HG03196 (cell line): ENCODE measurements at regions not wholly inside any gene's neighbourhood (a gene's known extent, or its start where the extent isn't known, plus 50 kb on each side); places are given as distances from the start of the nearest gene placed in this dataset.
"Not testable (repeated sequence)": the region's sequence is repeated elsewhere in the genome, so short reads cannot be mapped to it uniquely, and the experiment has no call there.

ENCODE experiments used
- ATAC-seq: cut with Tn5 transposase; IDR thresholded peaks from one replicate; pipeline ENCODE4 v1.9.1; 2021; ENCODE audit not compliant: unreplicated experiment

DNA sequence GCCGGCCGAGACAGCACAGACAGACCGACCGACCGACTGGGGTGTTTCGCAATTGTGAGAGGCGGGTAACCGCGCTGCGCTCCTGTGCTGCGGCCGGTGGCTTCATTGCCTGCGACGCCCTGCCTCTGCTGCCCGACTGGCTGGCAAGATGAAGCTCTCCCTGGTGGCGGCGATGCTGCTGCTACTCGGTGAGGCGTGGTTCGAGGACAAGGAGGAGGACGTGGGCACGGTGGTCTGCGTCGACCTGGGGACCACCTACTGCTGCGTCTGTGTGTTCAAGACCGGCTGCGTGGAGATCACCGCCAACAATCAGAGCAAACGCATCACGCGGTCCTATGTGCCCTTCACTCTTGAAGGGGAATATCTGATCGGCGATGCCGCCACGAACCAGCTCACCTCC lies 565.7 kb upstream of the SMIM31 start:
- ATAC-seq, result no peak

DNA sequence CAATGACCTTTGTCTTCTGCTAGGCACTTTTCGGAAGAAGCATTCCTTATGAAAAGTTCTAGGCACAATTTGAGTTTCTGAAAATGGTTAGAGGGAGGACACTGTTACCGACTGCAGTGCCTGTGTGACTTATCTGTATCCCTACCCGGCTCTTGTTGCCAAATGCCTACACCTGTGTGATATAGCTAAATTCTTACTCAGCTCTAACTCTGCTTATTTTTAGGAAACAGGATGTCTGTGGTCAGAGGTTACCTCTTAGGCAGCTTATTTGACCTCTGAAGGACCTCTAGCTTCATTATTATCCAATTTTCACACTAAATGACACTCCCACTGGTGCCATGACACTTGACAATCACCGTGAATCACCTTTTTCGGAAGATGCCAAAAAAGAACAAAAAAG lies 561.1 kb upstream of the SMIM31 start:
- ATAC-seq, result no peak

DNA sequence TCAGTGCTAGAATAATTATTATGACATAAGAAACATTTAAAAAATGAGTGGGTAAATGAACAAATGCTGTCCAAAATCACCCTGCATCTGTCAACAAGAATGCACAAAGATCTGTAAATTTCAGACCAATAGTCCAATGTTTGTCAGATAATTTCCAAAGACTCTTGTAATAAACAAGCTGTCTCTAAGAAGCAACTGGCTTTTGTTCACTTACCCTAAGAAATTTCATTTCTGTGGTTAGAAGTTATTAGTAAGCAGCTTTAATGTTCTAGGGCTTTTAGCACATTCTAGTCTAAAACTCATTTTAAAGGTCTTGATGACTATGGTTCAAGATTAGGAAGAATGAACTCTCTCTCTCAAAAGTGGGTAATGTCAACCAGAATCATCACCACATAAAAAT lies 560.3 kb upstream of the SMIM31 start:
- ATAC-seq, result no peak

DNA sequence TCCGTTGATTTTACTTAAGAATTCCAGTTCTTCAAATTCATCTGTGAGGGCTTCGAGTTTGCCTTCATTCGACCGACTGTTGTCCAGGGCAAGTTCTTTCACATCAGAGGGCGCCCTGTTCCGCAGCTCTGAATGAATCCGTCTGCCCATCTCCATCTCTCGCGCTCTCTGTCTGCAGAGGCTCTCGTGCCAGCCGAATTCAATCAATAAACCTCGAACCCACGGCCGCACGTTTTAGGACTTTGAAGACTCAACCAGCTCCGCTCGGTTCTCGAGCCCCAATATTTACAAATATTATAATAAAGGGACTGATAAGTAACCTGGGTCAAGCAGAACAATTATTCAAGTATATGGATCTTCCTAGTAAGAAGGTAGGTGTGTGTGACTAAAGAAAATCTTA lies 556.4 kb upstream of the SMIM31 start:
- no peak for ATAC-seq

DNA sequence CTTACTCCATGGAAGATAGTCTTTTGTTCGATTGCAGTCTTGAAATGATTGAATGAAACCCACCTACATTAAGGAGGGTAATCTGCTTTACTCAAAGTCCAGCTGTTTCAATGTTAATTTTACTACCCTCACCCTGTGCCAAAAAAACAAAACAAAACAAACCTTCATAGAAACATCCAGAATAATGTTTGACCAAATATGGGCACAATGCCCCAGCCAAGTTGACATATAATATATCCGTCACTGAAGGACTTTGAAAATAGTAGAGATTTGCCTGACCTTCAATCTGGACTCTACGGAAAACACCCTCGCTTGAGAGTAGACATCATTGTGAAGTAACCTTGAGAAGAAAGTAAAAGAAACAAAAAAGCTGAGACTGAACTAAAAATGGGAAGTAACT lies 550.5 kb upstream of the SMIM31 start:
- ATAC-seq, result no peak

DNA sequence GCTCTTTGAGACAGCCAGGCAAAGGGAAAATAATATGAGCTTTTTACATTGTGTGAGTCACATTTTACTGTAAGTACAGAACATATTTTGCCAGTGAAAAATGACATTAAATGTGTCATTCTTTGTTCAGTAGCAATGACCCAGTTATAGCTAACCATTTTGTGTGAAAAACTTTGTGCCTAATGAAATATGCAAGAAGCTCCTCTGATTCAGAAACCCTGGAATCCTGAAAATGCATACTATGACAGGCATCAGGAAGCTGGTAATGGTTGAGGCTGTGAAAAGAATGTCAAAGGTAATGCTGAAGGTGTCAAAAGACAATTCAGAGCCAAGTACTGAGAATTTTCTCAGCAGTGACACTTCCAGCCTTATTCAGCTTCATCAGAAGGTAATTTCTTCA lies 549.5 kb upstream of the SMIM31 start:
- ATAC-seq, result no peak

DNA sequence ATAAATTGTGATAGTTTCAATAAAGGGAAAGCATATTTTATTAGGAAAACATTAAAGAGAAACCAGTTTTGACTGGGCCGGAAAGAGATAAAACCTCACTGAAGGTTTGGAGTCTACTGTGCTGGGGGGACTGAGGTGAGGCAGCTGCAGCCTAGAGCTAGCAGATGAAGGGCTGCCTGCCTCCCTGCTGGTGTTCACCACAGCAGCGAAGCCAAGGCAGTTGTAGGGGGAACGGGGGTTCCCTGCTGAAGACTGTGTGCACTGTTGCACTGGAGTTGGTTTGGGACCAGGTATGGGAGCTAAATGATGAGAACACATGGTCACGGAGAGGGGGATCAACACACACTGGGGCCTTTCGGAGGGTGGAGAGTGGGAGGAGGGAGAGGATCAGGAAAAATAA lies 546.5 kb upstream of the SMIM31 start:
- no peak for ATAC-seq

DNA sequence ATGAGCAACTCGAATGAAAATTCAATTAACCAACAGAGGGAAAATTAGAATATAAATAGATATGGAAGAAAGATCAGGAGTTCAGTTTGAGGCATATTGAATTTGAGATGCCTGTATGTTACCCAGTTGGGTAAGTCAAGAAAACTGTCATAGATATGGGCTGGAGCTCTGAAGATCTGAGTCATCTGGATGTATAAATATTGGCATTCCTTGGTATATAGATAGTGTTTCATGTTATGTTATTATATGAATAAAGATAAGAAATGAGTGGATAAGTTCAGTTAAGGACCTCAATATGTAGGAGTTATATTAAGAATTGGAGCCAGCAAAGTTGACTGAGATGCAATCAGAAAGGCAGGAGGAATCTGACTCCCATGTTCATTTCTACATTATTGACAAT lies 543.6 kb upstream of the SMIM31 start:
- no peak for ATAC-seq

DNA sequence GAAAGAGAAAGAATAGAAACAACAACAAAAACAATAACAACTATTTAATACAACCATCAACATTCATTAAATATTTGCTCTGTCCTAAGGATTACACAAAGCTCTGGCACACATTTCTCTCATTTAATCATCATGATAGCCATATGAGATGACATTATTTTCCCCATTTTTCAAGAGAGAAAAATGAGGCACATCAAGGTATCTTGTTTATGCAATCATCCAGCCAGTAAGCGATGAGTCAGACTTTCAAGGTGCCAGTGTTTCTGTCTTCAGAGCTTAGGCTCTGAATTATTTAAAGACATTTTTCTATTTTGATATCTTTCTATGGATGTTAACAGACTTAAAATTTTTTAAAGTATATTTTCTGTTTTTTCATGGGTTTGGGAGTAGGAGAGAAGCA lies 541.8 kb upstream of the SMIM31 start:
- ATAC-seq, result no peak

DNA sequence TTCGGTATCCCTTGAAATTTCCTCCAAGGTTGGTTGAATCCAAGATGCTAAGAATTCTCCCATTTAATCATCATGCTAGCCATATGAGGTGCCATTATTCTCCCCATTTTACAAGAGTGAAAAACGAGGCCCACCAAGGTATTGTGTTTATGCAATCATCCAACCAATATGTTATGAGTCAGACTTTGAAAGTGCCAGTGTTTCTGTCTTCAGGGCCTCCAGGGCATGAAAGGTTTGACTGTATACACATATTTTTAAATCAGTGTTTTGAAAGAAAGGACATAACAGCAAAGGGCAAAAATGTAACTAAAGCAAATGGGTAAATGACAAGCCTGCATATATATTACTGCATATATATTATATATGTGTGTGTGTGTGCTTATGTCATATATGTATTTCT lies 541.2 kb upstream of the SMIM31 start:
- no peak for ATAC-seq

DNA sequence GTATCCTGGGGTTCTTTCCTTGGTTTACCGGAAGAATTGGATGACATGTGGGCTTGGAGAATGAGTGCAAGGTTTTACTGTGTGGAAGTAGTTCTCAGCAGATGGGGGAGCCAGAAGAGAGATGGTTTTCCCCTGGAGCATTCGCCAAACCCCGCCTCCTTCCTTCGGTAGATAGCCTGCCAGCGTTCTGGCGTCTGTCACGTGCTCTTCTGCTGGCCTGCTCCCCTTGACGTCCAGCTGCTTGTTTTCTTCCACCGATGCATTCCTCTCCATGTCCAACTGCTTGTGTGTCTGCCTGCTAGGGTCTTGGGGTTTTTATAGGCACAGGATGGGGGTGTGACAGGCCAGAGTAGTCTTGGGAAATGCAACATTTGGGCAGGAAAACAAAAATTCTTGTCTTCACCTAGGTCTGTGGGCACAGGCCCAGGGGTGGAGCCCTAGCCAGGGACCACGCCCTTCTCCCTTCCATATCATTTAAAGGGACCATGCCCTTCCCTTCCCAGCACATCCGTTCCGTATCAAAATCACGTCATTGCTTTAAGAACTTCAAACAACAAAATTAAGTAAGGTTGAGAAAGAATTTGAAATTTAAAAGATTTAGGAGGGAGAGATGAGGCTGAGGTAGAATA lies 538.7 kb upstream of the SMIM31 start:
- no peak for ATAC-seq

DNA sequence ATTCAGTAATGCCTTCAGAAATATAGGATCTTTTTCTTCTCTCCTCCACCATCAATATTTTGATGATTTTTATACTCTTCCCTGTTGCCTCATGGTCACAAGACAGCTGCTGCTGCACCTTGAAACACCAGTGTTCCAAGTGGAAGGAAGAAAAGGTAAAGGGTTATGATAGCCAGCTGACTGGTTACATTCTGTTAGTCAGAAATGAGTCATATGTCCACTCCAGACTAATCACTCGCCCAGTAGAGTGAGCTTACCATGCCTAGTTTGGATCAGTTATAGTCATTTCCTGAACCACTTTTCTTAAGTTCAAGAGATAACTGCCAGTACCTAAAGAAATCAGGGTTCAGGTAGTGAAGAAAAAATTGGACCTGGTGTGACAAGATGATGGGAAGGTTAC lies 532.3 kb upstream of the SMIM31 start:
- no peak for ATAC-seq

DNA sequence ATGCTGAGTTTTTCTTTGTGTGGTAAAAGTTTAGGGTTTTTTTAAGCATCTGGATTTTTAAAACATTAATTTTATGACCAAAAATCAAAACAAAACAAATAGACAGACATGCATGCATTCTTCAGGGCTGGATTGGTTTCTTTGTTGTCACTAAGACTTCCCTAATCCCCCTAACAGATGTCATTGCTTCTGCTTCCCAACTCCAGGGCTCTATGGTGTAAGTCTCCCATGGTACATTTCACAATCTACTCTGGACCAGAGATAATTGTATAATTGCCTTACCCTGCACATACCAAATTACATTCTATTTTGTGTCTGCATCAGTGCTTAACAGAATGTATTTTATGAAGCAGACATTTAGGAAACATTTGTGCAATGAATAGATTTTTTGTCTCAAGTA lies 529.1 kb upstream of the SMIM31 start:
- ATAC-seq, result no peak

DNA sequence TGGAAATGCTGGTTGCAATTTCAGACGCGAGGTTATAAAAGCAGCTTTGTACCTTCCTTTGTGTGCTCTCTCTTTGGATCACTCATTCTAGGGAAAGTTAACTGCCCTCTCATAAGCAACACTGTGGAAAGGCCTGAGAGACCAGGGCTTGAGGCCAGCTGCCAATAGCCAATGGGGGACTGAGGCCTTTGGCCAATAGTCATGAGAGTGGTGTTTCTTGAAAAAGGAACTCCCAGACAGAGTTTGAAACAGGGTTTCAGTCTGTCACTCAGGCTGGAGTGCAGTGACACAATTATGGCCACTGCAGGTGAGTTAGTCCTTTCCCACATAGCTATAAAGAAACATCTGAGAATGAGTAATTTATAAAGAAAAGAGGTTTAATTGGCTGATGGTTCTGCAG lies 524.7 kb upstream of the SMIM31 start:
- no peak for ATAC-seq

DNA sequence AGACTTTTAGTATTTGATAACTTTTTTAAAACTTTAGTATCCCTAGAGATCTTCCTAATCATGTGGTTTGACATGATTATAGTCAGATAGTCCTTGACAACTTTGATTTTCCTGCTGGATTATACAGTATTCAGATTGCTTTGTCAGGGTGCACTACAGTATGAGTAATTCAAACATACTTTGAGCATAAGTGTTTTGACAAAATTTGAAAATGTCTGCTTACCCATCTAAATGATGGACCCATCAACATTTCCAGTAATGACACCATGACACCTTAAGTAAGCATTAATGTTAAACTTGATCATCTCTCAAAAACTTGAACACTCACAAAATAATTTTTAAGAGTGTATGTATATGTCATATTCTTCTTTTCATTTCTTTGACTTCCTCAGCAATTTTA lies 514.5 kb upstream of the SMIM31 start:
- ATAC-seq, result no peak

DNA sequence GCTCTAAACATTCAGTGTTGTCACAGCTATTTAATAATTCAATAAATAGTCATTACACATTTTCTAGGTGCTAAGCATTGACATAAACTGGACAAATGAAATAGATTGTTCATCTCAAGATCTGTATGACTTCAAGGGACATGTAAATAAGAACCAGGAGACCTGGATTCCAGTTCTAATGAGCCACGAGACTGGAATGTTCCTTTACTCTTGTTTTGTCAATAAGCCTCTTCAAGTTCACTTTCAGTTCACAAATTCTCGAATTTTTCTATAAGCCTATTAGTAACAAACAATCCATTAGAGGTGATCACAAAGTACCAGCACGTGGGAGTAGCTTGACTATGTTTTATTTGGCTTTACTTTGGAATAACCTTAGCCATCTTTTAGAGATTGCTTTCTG lies 514.0 kb upstream of the SMIM31 start:
- no peak for ATAC-seq

DNA sequence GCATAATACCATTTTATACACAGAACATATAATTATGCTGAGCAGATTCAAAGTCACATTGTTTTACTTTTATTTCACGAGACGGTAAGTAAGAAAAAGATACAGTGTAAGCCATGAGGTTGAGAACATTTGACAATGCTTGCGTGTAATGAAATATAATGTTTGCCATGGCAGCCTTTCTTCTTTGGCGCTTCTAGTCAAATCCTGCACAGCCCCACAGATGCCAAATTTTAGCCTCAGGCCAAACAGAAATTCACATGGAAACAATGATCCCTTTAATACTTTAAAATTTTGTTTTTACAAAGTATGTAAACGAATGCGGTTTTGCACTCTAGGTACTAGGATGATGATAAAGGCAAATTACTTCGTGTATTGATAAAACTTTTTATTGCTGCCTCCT lies 502.7 kb upstream of the SMIM31 start:
- ATAC-seq, result no peak

DNA sequence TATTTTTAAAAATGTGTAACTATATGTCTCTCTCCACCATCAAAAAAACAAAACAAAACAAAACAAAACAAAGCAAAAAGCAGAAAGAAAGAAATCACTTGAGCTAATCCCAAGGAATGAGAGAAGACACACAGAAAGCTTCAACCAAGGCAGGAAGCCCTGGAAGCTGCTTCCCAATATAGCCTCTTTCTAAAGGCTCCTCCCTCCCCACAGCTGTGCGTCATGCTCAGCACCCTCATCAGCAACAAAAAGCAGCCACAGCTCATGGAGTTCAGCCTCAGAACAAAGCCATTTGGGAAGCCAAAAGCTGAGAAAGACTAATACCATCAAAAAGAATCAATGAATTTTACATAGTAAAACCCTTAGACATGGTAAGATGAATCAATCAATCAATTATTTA lies 501.6 kb upstream of the SMIM31 start:
- no peak for ATAC-seq

DNA sequence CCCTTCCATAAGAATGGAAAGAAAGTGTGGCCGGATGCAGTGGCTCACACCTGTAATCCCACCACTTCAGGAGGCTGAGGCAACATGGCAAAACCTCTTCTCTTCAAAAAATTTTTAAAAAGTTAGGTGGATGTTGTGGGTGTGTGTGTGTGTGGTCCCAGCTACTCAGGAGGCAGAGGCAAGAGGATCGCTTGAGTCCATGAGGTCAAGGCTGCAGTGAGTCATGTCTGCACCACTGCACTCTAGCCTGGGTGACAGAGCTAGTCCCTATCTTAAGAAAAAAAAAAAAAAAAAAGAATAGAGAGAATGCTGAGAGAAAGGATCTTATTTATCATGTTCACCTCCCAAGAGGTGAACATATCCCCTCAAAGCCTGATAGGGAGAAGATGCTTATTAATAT lies 492.1 kb upstream of the SMIM31 start:
- no peak for ATAC-seq

DNA sequence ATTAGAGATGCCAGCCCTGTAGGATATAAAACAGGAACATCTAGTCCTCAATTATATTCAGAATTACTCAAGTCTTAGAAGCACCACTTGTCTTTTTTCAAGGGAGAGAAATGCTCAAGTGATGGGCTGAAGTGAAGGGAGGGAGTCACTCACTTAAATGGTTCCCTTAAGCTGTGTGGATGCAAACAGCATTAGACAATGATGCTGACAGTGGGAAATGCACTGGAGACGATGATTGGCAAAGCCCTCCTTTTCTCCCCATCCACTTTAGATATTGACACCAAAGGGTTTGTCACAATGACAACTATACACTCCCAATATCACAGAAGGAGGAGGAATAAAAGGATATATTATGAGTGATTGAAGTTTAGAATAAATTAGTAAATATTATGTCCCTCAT lies 491.4 kb upstream of the SMIM31 start:
- not testable (repeated sequence) for ATAC-seq

DNA sequence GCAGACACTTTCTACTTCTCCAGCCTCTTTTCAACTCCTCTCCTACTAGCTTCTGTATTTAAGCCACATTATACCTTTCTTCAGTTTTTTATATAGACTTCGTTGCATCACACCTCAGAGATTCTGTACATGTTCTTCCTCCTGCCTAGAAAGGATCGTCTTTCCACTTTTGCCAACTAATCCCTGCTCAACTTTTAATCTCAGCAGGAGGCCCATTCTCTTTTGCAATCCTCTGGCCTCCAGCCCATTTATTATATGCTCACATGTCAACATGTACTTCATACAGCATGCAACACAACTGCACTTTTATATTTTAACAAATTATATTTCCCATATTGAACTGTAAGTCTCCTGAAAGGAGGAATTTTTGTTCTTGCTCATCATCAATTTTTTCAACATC lies 476.5 kb upstream of the SMIM31 start:
- not testable (repeated sequence) for ATAC-seq

DNA sequence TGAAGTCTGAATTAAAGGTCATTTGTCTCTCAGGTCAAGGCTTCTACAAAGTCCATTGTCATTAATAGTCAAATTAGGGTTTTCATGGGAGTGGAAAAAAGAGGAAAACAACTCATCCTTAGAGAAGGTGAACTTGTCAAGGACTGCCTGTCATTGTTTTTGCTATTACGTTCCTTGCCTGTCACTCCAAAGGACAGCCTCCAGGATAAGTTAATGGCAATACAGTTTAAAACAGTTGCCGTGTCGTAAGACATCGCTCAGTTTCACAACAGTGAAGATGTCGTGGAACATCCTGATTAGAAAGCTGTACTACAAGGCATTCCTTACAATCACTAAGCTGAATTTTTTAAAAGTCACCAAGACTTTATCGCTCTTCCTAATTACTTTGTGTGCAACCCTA lies 466.8 kb upstream of the SMIM31 start:
- ATAC-seq, result no peak

DNA sequence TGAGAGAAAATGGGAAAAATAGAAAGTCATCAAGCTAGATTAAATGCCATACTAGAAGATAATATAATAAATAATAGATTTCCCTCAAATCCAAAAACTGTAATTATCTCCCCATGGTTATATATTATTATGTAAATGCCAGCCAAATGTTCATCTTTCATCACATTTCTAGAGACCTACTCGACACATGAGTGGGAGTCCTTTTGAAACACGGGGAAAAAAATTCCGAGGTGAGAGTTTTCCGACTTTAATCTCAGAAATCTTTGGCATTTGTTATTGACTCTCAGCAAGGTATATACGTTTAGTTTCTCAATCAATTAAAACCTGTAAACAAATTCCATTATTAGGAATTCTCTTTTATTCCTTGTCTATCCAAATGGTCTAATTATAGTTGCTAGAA lies 465.4 kb upstream of the SMIM31 start:
- no peak for ATAC-seq

DNA sequence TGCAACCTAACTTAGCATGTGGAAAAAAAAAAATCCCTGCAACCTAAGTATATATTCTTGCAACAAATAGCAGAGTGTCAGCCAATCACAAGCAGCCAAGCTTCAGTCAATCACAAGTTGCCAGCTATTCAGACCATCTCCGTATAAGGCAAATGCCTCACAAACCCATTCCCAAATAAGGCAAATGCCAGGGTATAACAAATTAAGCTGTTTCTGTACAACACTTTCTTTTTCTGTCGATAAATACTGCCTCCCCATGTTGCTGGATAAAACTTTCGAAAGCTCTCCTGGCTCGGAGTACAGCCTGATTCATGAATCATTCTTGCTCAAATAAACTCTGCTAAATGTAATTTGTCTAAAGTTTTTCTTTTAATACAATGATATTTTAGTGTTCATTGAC lies 460.7 kb upstream of the SMIM31 start:
- no peak for ATAC-seq
